ENCODE measurements at regions not wholly inside any gene's neighbourhood (a gene's known extent, or its start where the extent isn't known, plus 50 kb on each side); places are given as distances from the start of the nearest gene placed in this dataset.

DNA sequence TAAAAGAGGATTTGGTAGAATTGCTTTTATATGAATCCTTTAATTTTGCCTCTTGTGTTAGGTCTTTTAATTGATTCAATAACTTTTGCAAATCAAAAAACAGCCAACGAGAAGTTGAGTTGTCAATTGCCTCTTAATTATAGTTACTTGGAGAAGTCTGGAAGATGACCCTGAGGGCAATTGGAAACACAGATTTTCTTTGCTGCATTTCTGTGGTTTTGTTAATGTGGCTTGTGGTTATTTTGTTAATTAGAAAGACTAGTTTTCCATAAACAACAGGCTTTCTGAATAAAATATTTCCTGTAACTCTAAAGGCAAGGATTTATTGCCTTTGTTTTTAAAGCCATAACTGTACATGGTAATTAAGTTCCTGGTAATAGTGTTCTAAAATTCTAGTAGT, 513.0 kb downstream of the EPHA7 start:
- WGBS (ENCODE audit: extremely low coverage, insufficient read length, low lambda C conversion rate): no CpG with 5 or more reads among the region's 1 CpG
- H3K4me2 ChIP-seq (ENCODE audit: insufficient read depth, insufficient read length, low read length): no peak overlapping the region
- no peak overlapping the region for H3K27ac Mint-ChIP-seq

More for the DNA sequence above, 513.0 kb downstream of the EPHA7 start:
- H3K79me1 ChIP-seq (ENCODE audit: insufficient read depth, low read depth, low read length, poor library complexity, severe bottlenecking): no peaks in the 10 kb centered on the region
- H2BK12ac ChIP-seq (ENCODE audit: insufficient read length, low read depth, low read length): no peak overlapping the region
- no peak overlapping the region for H4K91ac ChIP-seq (ENCODE audit: insufficient read length, low read depth, low read length)
- no peak overlapping the region for H2BK120ac ChIP-seq (ENCODE audit: low read depth, low read length, poor library complexity, severe bottlenecking)
- no peak overlapping the region for H3K14ac ChIP-seq (ENCODE audit: insufficient read depth, low read length)
- no peak overlapping the region for H4K8ac ChIP-seq (replicated peaks; ENCODE audit: insufficient read length, low read depth, low read length)
- TF ChIP-seq, protein P1, sequence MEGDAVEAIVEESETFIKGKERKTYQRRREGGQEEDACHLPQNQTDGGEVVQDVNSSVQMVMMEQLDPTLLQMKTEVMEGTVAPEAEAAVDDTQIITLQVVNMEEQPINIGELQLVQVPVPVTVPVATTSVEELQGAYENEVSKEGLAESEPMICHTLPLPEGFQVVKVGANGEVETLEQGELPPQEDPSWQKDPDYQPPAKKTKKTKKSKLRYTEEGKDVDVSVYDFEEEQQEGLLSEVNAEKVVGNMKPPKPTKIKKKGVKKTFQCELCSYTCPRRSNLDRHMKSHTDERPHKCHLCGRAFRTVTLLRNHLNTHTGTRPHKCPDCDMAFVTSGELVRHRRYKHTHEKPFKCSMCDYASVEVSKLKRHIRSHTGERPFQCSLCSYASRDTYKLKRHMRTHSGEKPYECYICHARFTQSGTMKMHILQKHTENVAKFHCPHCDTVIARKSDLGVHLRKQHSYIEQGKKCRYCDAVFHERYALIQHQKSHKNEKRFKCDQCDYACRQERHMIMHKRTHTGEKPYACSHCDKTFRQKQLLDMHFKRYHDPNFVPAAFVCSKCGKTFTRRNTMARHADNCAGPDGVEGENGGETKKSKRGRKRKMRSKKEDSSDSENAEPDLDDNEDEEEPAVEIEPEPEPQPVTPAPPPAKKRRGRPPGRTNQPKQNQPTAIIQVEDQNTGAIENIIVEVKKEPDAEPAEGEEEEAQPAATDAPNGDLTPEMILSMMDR (conservative IDR thresholded peaks at IDR 0.05): no peak
- H3K18ac ChIP-seq (ENCODE audit: insufficient read length, low read depth, low read length): no peak overlapping the region
- Mint-ChIP-seq H3K36me3 (ENCODE audit: insufficient read depth in 1 of 3, low read depth in 3 of 3) (no peaks in the 10 kb centered on the region), H3K4me1 (peaks cover 0 to 8% of the 10 kb centered on the region in 2 experiments; a peak in 3 of 4 replicates), H3K27me3 (ENCODE audit: low read depth) (no peaks in the 10 kb centered on the region), H3K9me3 (no peaks in the 10 kb centered on the region), H3K4me3 (no peak overlapping the region)
- H2BK15ac ChIP-seq (ENCODE audit: low read depth, low read length): no peak overlapping the region
- H2AFZ ChIP-seq (ENCODE audit: low read length): no peak overlapping the region
- no peak overlapping the region for H2BK5ac ChIP-seq (ENCODE audit: insufficient read length, low read length)
- H3K56ac ChIP-seq (ENCODE audit: insufficient read length, low read depth, low read length): no peak overlapping the region
- no peak overlapping the region for H3T11ph ChIP-seq (ENCODE audit: low read length)
- H3K23ac ChIP-seq (ENCODE audit: insufficient read length, low read depth, low read length): no peak overlapping the region
- H3K27me3 ChIP-seq (ENCODE audit: insufficient read depth, low read length): no peaks in the 10 kb centered on the region
- no peak for DNase-seq
- no peak overlapping the region for H4K5ac ChIP-seq (ENCODE audit: insufficient read length, low read depth, low read length)
- no peaks in the 10 kb centered on the region for H3K9me3 ChIP-seq (ENCODE audit: control insufficient read depth, low read depth, low read length)
- H2BK20ac ChIP-seq (ENCODE audit: low read depth, low read length, poor library complexity, severe bottlenecking): no peak overlapping the region
- H3K4me1 ChIP-seq (ENCODE audit: insufficient read depth, low read length): no peaks in the 10 kb centered on the region
- no peak overlapping the region for H3K9ac ChIP-seq (ENCODE audit: extremely low read depth, insufficient read length, low read length)
- no peak overlapping the region for H2AK5ac ChIP-seq (ENCODE audit: insufficient read length, low read length)
- H3K27ac ChIP-seq (ENCODE audit: insufficient read length, low read depth, low read length): no peak overlapping the region
- no peaks in the 10 kb centered on the region for H3K79me2 ChIP-seq (ENCODE audit: insufficient read depth, low read length)
- no peak overlapping the region for H3K4ac ChIP-seq (ENCODE audit: low read depth, low read length)
- H4K20me1 ChIP-seq (ENCODE audit: control insufficient read depth, insufficient read depth, insufficient read length): no peaks in the 10 kb centered on the region
- H3K23me2 ChIP-seq (ENCODE audit: insufficient read length, low read depth, low read length, poor library complexity, severe bottlenecking): no peaks in the 10 kb centered on the region

All from H9 (cell line).